Right lobe of liver (tissue), 6 donors: ENCODE measurements at regions not wholly inside any gene's neighbourhood (a gene's known extent, or its start where the extent isn't known, plus 50 kb on each side); places are given as distances from the start of the nearest gene placed in this dataset.

Source experiments
- ATAC-seq, 4 donors: fragments of 200-7000 bp; cut with Tn5 transposase; one replicate each; pipeline ENCODE4 v1.9.1; 2020; ENCODE audit warnings: mild to moderate bottlenecking in 4 of 4, moderate library complexity in 4 of 4
- DNase-seq, 3 donors: peaks; one replicate each; pipeline ENCODE4 v3.0.0-alpha.2; 2020
- H3K27ac ChIP-seq, 3 donors: fragments of 200-600 bp; one replicate each; pipeline ENCODE4 v1.8.0; 2022
- H3K27me3 ChIP-seq, 2 donors: fragments of 200-600 bp; one replicate each; pipeline ENCODE4 v1.8.0; 2022
- H3K36me3 ChIP-seq, 4 donors: fragments of 200-600 bp; sonication (generic) in 1 of 4; one replicate each; pipeline versions ENCODE4 v1.5.1 to v1.8.0; 2017 to 2022; ENCODE audit warnings: control low read depth in 1 of 4
- H3K4me1 ChIP-seq, 4 donors: fragments of 200-600 bp; sonication (generic) in 1 of 4; one replicate each; pipeline versions ENCODE4 v1.5.1 to v1.8.0; 2017 to 2022; ENCODE audit warnings: control low read depth in 1 of 4
- H3K4me3 ChIP-seq, 3 donors: fragments of 200-600 bp; one replicate each; pipeline ENCODE4 v1.8.0; 2022
- H3K9me3 ChIP-seq, 4 donors: fragments of 200-600 bp; sonication (generic) in 1 of 4; one replicate each; pipeline versions ENCODE4 v1.5.1 to v1.8.0; 2017 to 2022; ENCODE audit warnings: control low read depth in 1 of 4
- CTCF ChIP-seq, 4 donors: fragments of 200-600 bp in 3 of 4; fragments of 450-650 bp in 1 of 4; IDR thresholded peaks; one replicate each; pipeline versions ENCODE4 v1.5.1 to v1.8.0; 2016 to 2022; ENCODE audit warnings: antibody characterized with exemption in 4 of 4, mild to moderate bottlenecking in 2 of 4
- POLR2A ChIP-seq: fragments of 450-650 bp; IDR thresholded peaks from one replicate; pipeline ENCODE4 v1.6.1; 2017; ENCODE audit warnings: antibody characterized with exemption, mild to moderate bottlenecking
- WGBS: methylation state at CpG from one replicate; pipeline ENCODE4 v1.1.6; 2018; ENCODE audit warnings: low coverage, low lambda C conversion rate; ENCODE audit not compliant: insufficient coverage; ENCODE audit errors: missing lambda C conversion rate; 5-methylcytosine and 5-hydroxymethylcytosine counted together
- intact Hi-C, 2 donors: fragments of 100-400 bp; cut with DNase I; formaldehyde crosslinking; loops; one replicate each; pipeline versions ENCODE4 v1.11.2 to v1.14.1; 2022
- donor health status: DM: no; HTN: yes; CAD: no.
- donor health status: DM: no; HTN: no; CAD: no.
- donor health status: DM: no; HTN: no; CAD: no.
- donor health status: DM: no; HTN: yes; CAD: no.
- donor health status: DM: no; HTN: yes; CAD: no.

- TF ChIP-seq POLR2A (no peak), CTCF (IDR thresholded peaks at IDR 0.05) (no peak)
- Histone ChIP-seq H3K36me3 (no peaks in the 10 kb centered on the region), H3K27me3 (no peaks in the 10 kb centered on the region), H3K27ac (no peak overlapping the region), H3K9me3 (no peaks in the 10 kb centered on the region), H3K4me1 (no peaks in the 10 kb centered on the region), H3K4me3 (no peak overlapping the region)
- intact Hi-C loops = no loop called here
- DNase-seq = no peak
- 50% methylated on average over 1 of the region's 4 CpGs for WGBS
- ATAC-seq = no peak
Measured at GRCh38 chr1:213385806-213386324, 334.8 kb downstream of the RPS6KC1 start.

GRCh38 chr1:213387380-213388015, 336.5 kb downstream of the RPS6KC1 start:
- Histone ChIP-seq H3K27me3 (no peaks in the 10 kb centered on the region), H3K9me3 (no peaks in the 10 kb centered on the region), H3K27ac (no peak overlapping the region), H3K36me3 (no peaks in the 10 kb centered on the region), H3K4me1 (no peaks in the 10 kb centered on the region), H3K4me3 (no peak overlapping the region)
- WGBS = 43% methylated on average over 1 of the region's 1 CpG
- no peak for ATAC-seq
- intact Hi-C loops = no loop called here
- no peak for DNase-seq
- TF ChIP-seq CTCF (IDR thresholded peaks at IDR 0.05) (no peak), POLR2A (no peak)

- no peaks in the 10 kb centered on the region for H3K4me1 ChIP-seq
- 77% methylated on average over 3 of the region's 7 CpGs for WGBS
- no peak overlapping the region for H3K4me3 ChIP-seq
- DNase-seq = no peak
- H3K9me3 ChIP-seq = no peaks in the 10 kb centered on the region
- TF ChIP-seq POLR2A = no peak
- no peak for TF ChIP-seq CTCF (IDR thresholded peaks at IDR 0.05)
- no peaks in the 10 kb centered on the region for H3K27me3 ChIP-seq
- H3K36me3 ChIP-seq = no peaks in the 10 kb centered on the region
- ATAC-seq = no peak
- no peak overlapping the region for H3K27ac ChIP-seq
- intact Hi-C loops = no loop called here
Measured at GRCh38 chr1:213388199-213388598, 337.2 kb downstream of the RPS6KC1 start.

- H3K9me3 ChIP-seq = no peaks in the 10 kb centered on the region
- intact Hi-C loops = no loop called here
- H3K27me3 ChIP-seq = no peaks in the 10 kb centered on the region
- TF ChIP-seq CTCF (IDR thresholded peaks at IDR 0.05) (no peak), POLR2A (no peak)
- no peak overlapping the region for H3K4me3 ChIP-seq
- no peaks in the 10 kb centered on the region for H3K36me3 ChIP-seq
- 93% methylated on average over 4 of the region's 20 CpGs for WGBS
- H3K4me1 ChIP-seq = no peaks in the 10 kb centered on the region
- ATAC-seq (no peak), DNase-seq (no peak)
- no peak overlapping the region for H3K27ac ChIP-seq
Measured at GRCh38 chr1:213389061-213389581, 338.1 kb downstream of the RPS6KC1 start.
